ENCODE measurements at regions not wholly inside any gene's neighbourhood (a gene's known extent, or its start where the extent isn't known, plus 50 kb on each side); places are given as distances from the start of the nearest gene placed in this dataset.

GRCh38 chr15:25178835-25179672 is 224.3 kb downstream of the SNRPN start:
- no peaks in the 10 kb centered on the region for H3K79me2 ChIP-seq (ENCODE audit: low read length)
- TF ChIP-seq EZH2phosphoT487 (IDR thresholded peaks at IDR 0.05; ENCODE audit: borderline replicate concordance, low read length) (no peak), CTCF (conservative IDR thresholded peaks at IDR 0.05; ENCODE audit: low read depth, low read length) (no peak), EZH2 (IDR thresholded peaks at IDR 0.05; ENCODE audit: low read length, unreplicated experiment) (no peak)
- ATAC-seq, result no peak
- ChIA-PET CTCF (no interaction called here), POLR2A (ENCODE audit: unreplicated experiment) (no interaction called here)
- H3K4me2 ChIP-seq (ENCODE audit: low read length), result no peak overlapping the region
- intact Hi-C loops (cut with micrococcal nuclease), result no loop called here
- H3K4me3 ChIP-seq (ENCODE audit: low read length), result no peak overlapping the region
- no peaks in the 10 kb centered on the region for H3K36me3 ChIP-seq (ENCODE audit: low read depth, low read length)
- H3K27me3 ChIP-seq (ENCODE audit: low read length), result no peaks in the 10 kb centered on the region
- H4K20me1 ChIP-seq (ENCODE audit: low read length), result no peaks in the 10 kb centered on the region
- no peaks in the 10 kb centered on the region for H3K4me1 ChIP-seq (ENCODE audit: insufficient read depth, low read length)
- no peak overlapping the region for H2AFZ ChIP-seq (ENCODE audit: low read length)
- BruUV-seq (replicated peaks), result no TSS peak
- H3K9me3 ChIP-seq (ENCODE audit: low read length), result 0 out of 2 replicates have a peak, but pooled peaks cover 5% of the 10 kb centered on the region
- H3K9me2 ChIP-seq (replicated peaks; ENCODE audit: low read length), result no peaks in the 10 kb centered on the region
- H3K27ac ChIP-seq (ENCODE audit: low read length), result no peak overlapping the region
- DNase-seq, result no peak
- no peaks in the 10 kb centered on the region for H3F3A ChIP-seq (ENCODE audit: low read length, unreplicated experiment)
- no peak overlapping the region for H3K9ac ChIP-seq (ENCODE audit: low read length)

GRCh38 chr15:25179673-25180511 is 225.1 kb downstream of the SNRPN start:
- Histone ChIP-seq H3K79me2 (ENCODE audit: low read length) (no peaks in the 10 kb centered on the region), H3K4me1 (ENCODE audit: insufficient read depth, low read length) (no peaks in the 10 kb centered on the region), H3K27me3 (ENCODE audit: low read length) (no peaks in the 10 kb centered on the region), H4K20me1 (ENCODE audit: low read length) (no peaks in the 10 kb centered on the region), H3K4me2 (ENCODE audit: low read length) (no peak overlapping the region), H3K4me3 (ENCODE audit: low read length) (no peak overlapping the region), H3K27ac (ENCODE audit: low read length) (no peak overlapping the region), H3F3A (ENCODE audit: low read length, unreplicated experiment) (no peaks in the 10 kb centered on the region), H3K36me3 (ENCODE audit: low read depth, low read length) (no peaks in the 10 kb centered on the region), H2AFZ (ENCODE audit: low read length) (no peak overlapping the region), H3K9me3 (ENCODE audit: low read length) (no peaks in the 10 kb centered on the region), H3K9me2 (replicated peaks; ENCODE audit: low read length) (no peaks in the 10 kb centered on the region), H3K9ac (ENCODE audit: low read length) (no peak overlapping the region)
- TF ChIP-seq CTCF (conservative IDR thresholded peaks at IDR 0.05; ENCODE audit: low read depth, low read length), result no peak
- no peak for TF ChIP-seq EZH2 (IDR thresholded peaks at IDR 0.05; ENCODE audit: low read length, unreplicated experiment)
- TF ChIP-seq EZH2phosphoT487 (IDR thresholded peaks at IDR 0.05; ENCODE audit: borderline replicate concordance, low read length), result no peak
- DNase-seq, result no peak
- CTCF ChIA-PET, result no interaction called here
- POLR2A ChIA-PET (ENCODE audit: unreplicated experiment), result interaction anchor here (0.6 kb wide), 1 partner anchor 491 kb away, joined by 4 read pairs; no protein-coding TSS in a partner anchor
- intact Hi-C loops (cut with micrococcal nuclease), result no loop called here
- ATAC-seq, result no peak
- no TSS peak for BruUV-seq (replicated peaks)

All from PC-3 (cell line).